ENCODE measurements at regions not wholly inside any gene's neighbourhood (a gene's known extent, or its start where the extent isn't known, plus 50 kb on each side); places are given as distances from the start of the nearest gene placed in this dataset.

DNA sequence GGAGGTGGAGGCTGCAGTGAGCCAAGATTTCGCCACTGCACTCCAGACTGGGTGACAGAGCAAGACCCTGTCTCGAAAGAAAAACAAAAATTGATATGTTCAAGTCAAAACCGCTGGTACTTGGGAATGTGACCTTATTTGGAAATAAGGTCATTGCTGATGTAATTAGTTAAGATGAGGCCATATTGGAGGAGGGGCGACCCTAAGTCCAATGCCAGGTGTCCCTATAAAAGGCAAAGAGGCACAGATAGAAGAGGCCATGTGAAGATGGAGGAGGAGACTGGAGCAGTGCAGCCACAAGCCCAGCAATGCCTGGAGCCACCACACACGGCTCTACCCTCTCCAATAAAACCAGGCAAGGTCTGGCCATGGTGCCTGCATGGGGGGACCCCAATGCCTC, 50.8 kb upstream of the JPH3 start:
- TF ChIP-seq CTCF (IDR thresholded peaks at IDR 0.05; ENCODE audit: low read depth, low read length), result no peak
- TF ChIP-seq EZH2phosphoT487 (IDR thresholded peaks at IDR 0.05; ENCODE audit: low read depth), result no peak

Measured in OCI-LY3 (cell line).